Activated T-cell treated with anti-CD3 and anti-CD28 coated beads, Interleukin-2, amount 50 U/mL, for 48 hours (primary cell): ENCODE measurements at regions not wholly inside any gene's neighbourhood (a gene's known extent, or its start where the extent isn't known, plus 50 kb on each side); places are given as distances from the start of the nearest gene placed in this dataset.

Experiments used
- DNase-seq, 2 experiments: peaks; one replicate each; pipeline ENCODE4 v3.0.0-alpha.2; 2020

GRCh38 chr9:129397335-129397734 lies 219.3 kb upstream of the IER5L start:
- no peak for DNase-seq

GRCh38 chr9:129396365-129396708 lies 218.3 kb upstream of the IER5L start:
- no peak for DNase-seq

GRCh38 chr9:129395633-129396364 lies 217.7 kb upstream of the IER5L start:
- no peak for DNase-seq

GRCh38 chr9:129394886-129395279 lies 216.8 kb upstream of the IER5L start:
- no peak for DNase-seq

GRCh38 chr9:129394061-129394885 lies 216.2 kb upstream of the IER5L start:
- no peak for DNase-seq

GRCh38 chr9:129393064-129393463 lies 215.0 kb upstream of the IER5L start:
- DNase-seq = no peak

- no peak for DNase-seq
These were observed 214.1 kb upstream of the IER5L start for GRCh38 chr9:129392093-129392541.

- DNase-seq = no peak
These were observed 213.2 kb upstream of the IER5L start for GRCh38 chr9:129391221-129391661.

GRCh38 chr9:129390541-129390940 lies 212.5 kb upstream of the IER5L start:
- DNase-seq = no peak

- no peak for DNase-seq
These were observed 209.8 kb upstream of the IER5L start for GRCh38 chr9:129387822-129388221.

- no peak for DNase-seq
These were observed 208.7 kb upstream of the IER5L start for GRCh38 chr9:129386812-129387177.

- no peak for DNase-seq
These were observed 207.3 kb upstream of the IER5L start for GRCh38 chr9:129385211-129385934.

GRCh38 chr9:129384491-129385210 lies 206.6 kb upstream of the IER5L start:
- no peak for DNase-seq

- peak; percentile 76 to 79 for DNase-seq
These were observed 205.8 kb upstream of the IER5L start for GRCh38 chr9:129383561-129384490.

GRCh38 chr9:129383019-129383560 lies 205.0 kb upstream of the IER5L start:
- DNase-seq = no peak

- no peak for DNase-seq
These were observed 204.4 kb upstream of the IER5L start for GRCh38 chr9:129382281-129383018.

GRCh38 chr9:129381481-129381957 lies 203.5 kb upstream of the IER5L start:
- DNase-seq = no peak

- no peak for DNase-seq
These were observed 202.9 kb upstream of the IER5L start for GRCh38 chr9:129380961-129381401.

GRCh38 chr9:129379886-129380285 lies 201.8 kb upstream of the IER5L start:
- DNase-seq = no peak

- DNase-seq = no peak
These were observed 201.2 kb upstream of the IER5L start for GRCh38 chr9:129379181-129379836.
